IMR-90 (cell line): ENCODE measurements at regions not wholly inside any gene's neighbourhood (a gene's known extent, or its start where the extent isn't known, plus 50 kb on each side); places are given as distances from the start of the nearest gene placed in this dataset.

Experiments used
- ATAC-seq: fragments of 200-7000 bp; cut with Tn5 transposase; 2 replicates; pipeline ENCODE4 v1.9.1; 2020; ENCODE audit warnings: low read depth, mild to moderate bottlenecking, moderate library complexity
- BruUV-seq: library from RNA; stranded (reverse); fragments of 400-500 nt; replicated peaks from 2 replicates; lab custom pipeline; 2021; lab: Mats Ljungman, UMichigan
- CTCF ChIA-PET: fragments of 300-600 bp; formaldehyde crosslinking; extraction: SDS; loops from one replicate; lab custom pipeline; 2021; ENCODE audit warnings: antibody characterized with exemption; lab: Yijun Ruan, JAX
- POLR2A ChIA-PET: fragments of 300-600 bp; sonication (Branson Sonifier 250); formaldehyde crosslinking; loops from one replicate; lab custom pipeline; 2022; ENCODE audit warnings: antibody characterized with exemption; ENCODE audit not compliant: unreplicated experiment; lab: Charles Lee
- DNase-seq: peaks from one replicate; pipeline ENCODE4 v3.0.0; 2013
- H2AFZ ChIP-seq: replicated peaks from 2 replicates; pipeline ENCODE3; 2013; ENCODE audit warnings: low read length, mild to moderate bottlenecking; ENCODE audit not compliant: poor library complexity
- H2AK5ac ChIP-seq: 2 replicates; pipeline ENCODE4 v1.6.1; 2013; ENCODE audit warnings: low read depth, low read length, inconsistent platforms
- H2AK9ac ChIP-seq: replicated peaks from 2 replicates; pipeline ENCODE3; 2013; ENCODE audit warnings: mild to moderate bottlenecking, low read depth, low read length, moderate library complexity; ENCODE audit not compliant: poor library complexity
- H2BK120ac ChIP-seq: 2 replicates; pipeline ENCODE4 v1.6.1; 2013; ENCODE audit warnings: low read depth, low read length, inconsistent platforms
- H2BK15ac ChIP-seq: 3 replicates; pipeline ENCODE4 v1.6.1; 2013; ENCODE audit warnings: low read depth, low read length, inconsistent platforms
- H2BK20ac ChIP-seq: 2 replicates; pipeline ENCODE4 v1.6.1; 2013; ENCODE audit warnings: low read depth, mild to moderate bottlenecking, inconsistent platforms, low read length, moderate library complexity
- H2BK5ac ChIP-seq: 2 replicates; pipeline ENCODE4 v1.6.1; 2013; ENCODE audit warnings: mild to moderate bottlenecking, low read depth, low read length, inconsistent platforms; ENCODE audit not compliant: poor library complexity, severe bottlenecking
- H3K14ac ChIP-seq: replicated peaks from 2 replicates; pipeline ENCODE4 v1.6.1; 2013; ENCODE audit warnings: low read depth, low read length, inconsistent platforms
- H3K18ac ChIP-seq: 2 replicates; pipeline ENCODE4 v1.6.1; 2013; ENCODE audit warnings: low read depth, low read length, control low read depth
- H3K23ac ChIP-seq: 2 replicates; pipeline ENCODE4 v1.6.1; 2013; ENCODE audit warnings: low read depth, low read length, inconsistent platforms
- H3K27ac ChIP-seq: 2 replicates; pipeline ENCODE4 v1.5.1; 2013; ENCODE audit warnings: mild to moderate bottlenecking, control low read depth, low read length; ENCODE audit not compliant: insufficient read depth
- H3K27me3 ChIP-seq: 2 replicates; pipeline ENCODE4 v1.6.1; 2013; ENCODE audit warnings: low read length; ENCODE audit not compliant: control insufficient read depth, insufficient read depth
- H3K36me3 ChIP-seq: 2 replicates; pipeline ENCODE4 v1.6.1; 2013; ENCODE audit warnings: low read length, mixed read lengths; ENCODE audit not compliant: control insufficient read depth, insufficient read depth
- H3K4ac ChIP-seq: 2 replicates; pipeline ENCODE4 v1.6.1; 2013; ENCODE audit warnings: low read depth, low read length, inconsistent platforms
- H3K4me1 ChIP-seq: 2 replicates; pipeline ENCODE4 v1.6.1; 2013; ENCODE audit warnings: low read length, mixed read lengths; ENCODE audit not compliant: control insufficient read depth, insufficient read depth
- H3K4me2 ChIP-seq: 2 replicates; pipeline ENCODE4 v1.6.1; 2013; ENCODE audit warnings: low read depth, mild to moderate bottlenecking, control low read depth, low read length, moderate library complexity
- H3K4me3 ChIP-seq: 2 replicates; pipeline ENCODE4 v1.5.1; 2013; ENCODE audit warnings: low read depth, mild to moderate bottlenecking, control low read depth, low read length, moderate library complexity; ENCODE audit not compliant: insufficient read depth
- H3K56ac ChIP-seq: 2 replicates; pipeline ENCODE4 v1.6.1; 2013; ENCODE audit warnings: low read length, inconsistent platforms; ENCODE audit not compliant: insufficient read depth; ENCODE audit errors: extremely low read depth
- H3K79me1 ChIP-seq, 2 experiments: 2 replicates each; pipeline ENCODE4 v1.6.1; 2013; ENCODE audit warnings: low read length in 2 of 2, inconsistent platforms in 1 of 2, low read depth in 1 of 2
- H3K9ac ChIP-seq: 2 replicates; pipeline ENCODE4 v1.6.1; 2013; ENCODE audit warnings: low read depth, low read length, control low read depth
- H3K9me1 ChIP-seq: 2 replicates; pipeline ENCODE4 v1.6.1; 2013; ENCODE audit warnings: low read length, inconsistent platforms; ENCODE audit not compliant: insufficient read depth
- H3K9me3 ChIP-seq: 2 replicates; pipeline ENCODE4 v1.6.1; 2013; ENCODE audit warnings: low read length; ENCODE audit not compliant: control insufficient read depth, insufficient read depth
- H4K20me1 ChIP-seq: 2 replicates; pipeline ENCODE4 v1.6.1; 2013; ENCODE audit warnings: low read length, inconsistent platforms; ENCODE audit not compliant: insufficient read depth
- H4K5ac ChIP-seq: 2 replicates; pipeline ENCODE4 v1.6.1; 2013; ENCODE audit warnings: mild to moderate bottlenecking, low read depth, low read length, control low read depth
- H4K8ac ChIP-seq, 2 experiments: 2 replicates each; pipeline ENCODE4 v1.6.1; 2013; ENCODE audit warnings: low read depth in 2 of 2, low read length in 2 of 2, control low read depth in 1 of 2, inconsistent platforms in 1 of 2
- H4K91ac ChIP-seq: 2 replicates; pipeline ENCODE4 v1.6.1; 2013; ENCODE audit warnings: low read depth, low read length, inconsistent platforms; ENCODE audit not compliant: insufficient read depth
- BHLHE40 ChIP-seq: fragments of 150-350 bp; IDR thresholded peaks from 2 replicates; pipeline ENCODE4 v1.6.1; 2016; ENCODE audit warnings: mild to moderate bottlenecking, low read depth, low read length
- CEBPB ChIP-seq: IDR thresholded peaks from 2 replicates; pipeline ENCODE4 v1.6.1; 2012; ENCODE audit warnings: low read depth, low read length, improper control_type of control experiment
- CHD1 ChIP-seq: IDR thresholded peaks from 2 replicates; pipeline ENCODE4 v1.6.1; 2012; ENCODE audit warnings: low read depth, low read length, improper control_type of control experiment
- FOS ChIP-seq: fragments of 150-350 bp; IDR thresholded peaks from 2 replicates; pipeline ENCODE4 v1.6.1; 2016; ENCODE audit warnings: low read depth, low read length
- MAFK ChIP-seq: IDR thresholded peaks from 2 replicates; pipeline ENCODE4 v1.6.1; 2012; ENCODE audit warnings: low read depth, low read length, improper control_type of control experiment
- MAZ ChIP-seq: IDR thresholded peaks from 2 replicates; pipeline ENCODE4 v1.6.1; 2012; ENCODE audit warnings: low read depth, mild to moderate bottlenecking, low read length, improper control_type of control experiment, moderate library complexity, borderline replicate concordance
- MXI1 ChIP-seq: IDR thresholded peaks from 2 replicates; pipeline ENCODE4 v1.6.1; 2012; ENCODE audit warnings: low read depth, mild to moderate bottlenecking, low read length, moderate library complexity, borderline replicate concordance
- NFE2L2 ChIP-seq: fragments of 150-350 bp; IDR thresholded peaks from 2 replicates; pipeline ENCODE4 v1.6.1; 2016; ENCODE audit warnings: low read depth, mild to moderate bottlenecking, low read length
- POLR2A ChIP-seq: IDR thresholded peaks from 2 replicates; pipeline ENCODE4 v1.6.1; 2012; ENCODE audit warnings: mild to moderate bottlenecking, low read depth, low read length
- RAD21 ChIP-seq: IDR thresholded peaks from 2 replicates; pipeline ENCODE4 v1.6.1; 2012; ENCODE audit warnings: low read length, improper control_type of control experiment
- RCOR1 ChIP-seq: IDR thresholded peaks from 2 replicates; pipeline ENCODE4 v1.6.1; 2012; ENCODE audit warnings: mild to moderate bottlenecking, low read length, improper control_type of control experiment; ENCODE audit not compliant: insufficient replicate concordance
- RFX5 ChIP-seq: IDR thresholded peaks from 2 replicates; pipeline ENCODE4 v1.8.0; 2012; ENCODE audit warnings: low read depth, mild to moderate bottlenecking, low read length, moderate library complexity
- SMC3 ChIP-seq: fragments of 150-350 bp; IDR thresholded peaks from 2 replicates; pipeline ENCODE4 v1.6.1; 2016; ENCODE audit warnings: low read depth, mild to moderate bottlenecking, antibody characterized with exemption, low read length, moderate library complexity
- dilution Hi-C: fragments of 300-500 bp; cut with HindIII; formaldehyde crosslinking; loops from one replicate; pipeline ENCODE4 v1.14.3; 2018; ENCODE audit warnings: low sequenced_read_pairs; ENCODE audit not compliant: unreplicated experiment
- in situ Hi-C: fragments of 300-500 bp; cut with MboI; formaldehyde crosslinking; loops from 3 replicates; pipeline ENCODE4 v1.14.3; 2019; ENCODE audit warnings: low sequenced_read_pairs, inconsistent platforms, mixed read lengths
- intact Hi-C: fragments of 100-400 bp; cut with micrococcal nuclease; formaldehyde crosslinking; loops from 2 replicates; pipeline ENCODE4 v1.10.0; 2022
- TF ChIP-seq, protein P1 (sequence below): fragments of 150-350 bp; IDR thresholded peaks from 2 replicates; pipeline ENCODE4 v1.6.1; 2016; ENCODE audit warnings: low read depth, mild to moderate bottlenecking, low read length, moderate library complexity, borderline replicate concordance
- TF ChIP-seq, protein P2 (sequence below): fragments of 150-350 bp; IDR thresholded peaks from 2 replicates; pipeline ENCODE4 v1.6.1; 2017; ENCODE audit warnings: mild to moderate bottlenecking, antibody characterized with exemption, low read length, low read depth
- TF ChIP-seq, protein P3 (sequence below): conservative IDR thresholded peaks from 2 replicates; pipeline ENCODE4 v1.5.1; 2012; ENCODE audit warnings: mild to moderate bottlenecking, low read depth, low read length, improper control_type of control experiment

DNA sequence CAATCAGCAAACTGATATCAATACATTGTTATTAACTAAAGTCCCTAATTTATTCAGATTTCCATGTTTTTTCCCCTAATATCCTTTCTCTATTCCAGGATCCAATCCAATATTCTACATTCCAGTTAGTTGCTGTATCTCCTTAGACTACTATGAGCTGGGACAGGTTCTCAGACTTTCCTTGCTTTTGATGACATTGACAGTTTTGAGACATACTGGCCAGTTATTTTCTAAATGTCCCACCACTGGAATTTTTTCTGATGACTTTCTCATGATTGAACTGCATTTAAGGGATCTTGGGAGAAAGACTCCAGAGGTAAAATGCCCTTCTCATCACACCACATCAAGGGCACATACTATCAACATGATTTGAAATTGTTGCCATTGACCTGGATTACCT, 177.1 kb upstream of the MAF start:
- no peak for ATAC-seq
- H3K4me1 ChIP-seq, result no peaks in the 10 kb centered on the region
- CTCF ChIA-PET, result no interaction called here

More for the DNA sequence above, 177.1 kb upstream of the MAF start:
- Histone ChIP-seq H3K4me2 (no peak overlapping the region), H3K4me3 (no peak overlapping the region), H3K27ac (no peak overlapping the region), H3K9me1 (no peaks in the 10 kb centered on the region), H3K18ac (no peak overlapping the region), H2BK20ac (no peak overlapping the region), H3K4ac (no peak overlapping the region), H2AFZ (no peak overlapping the region), H2AK9ac (no peak overlapping the region), H2BK15ac (no peak overlapping the region), H3K56ac (no peak overlapping the region), H4K91ac (no peak overlapping the region), H2BK5ac (no peak overlapping the region), H3K23ac (no peak overlapping the region), H3K27me3 (no peaks in the 10 kb centered on the region), H3K9ac (no peak overlapping the region), H3K14ac (no peak overlapping the region), H3K9me3 (peaks cover 3% of the 10 kb centered on the region; the same call in 1 of the 2 replicates), H4K8ac (no peak overlapping the region), H3K36me3 (no peaks in the 10 kb centered on the region), H2BK120ac (no peak overlapping the region), H4K5ac (no peak overlapping the region), H3K79me1 (no peaks in the 10 kb centered on the region), H4K20me1 (no peaks in the 10 kb centered on the region), H2AK5ac (no peak overlapping the region)
- no TSS peak for BruUV-seq
- POLR2A ChIA-PET, result no interaction called here
- no peak for DNase-seq
- intact Hi-C loops, result no loop called here
- dilution Hi-C loops, result no loop called here
- TF ChIP-seq NFE2L2, result no peak
- TF ChIP-seq POLR2A, result no peak
- TF ChIP-seq RCOR1, result no peak
- TF ChIP-seq MAZ, result no peak
- no peak for TF ChIP-seq FOS
- TF ChIP-seq MXI1, result no peak
- TF ChIP-seq CEBPB, result no peak
- no peak for TF ChIP-seq RFX5
- TF ChIP-seq BHLHE40, result no peak
- TF ChIP-seq SMC3, result no peak
- no peak for TF ChIP-seq CHD1
- TF ChIP-seq RAD21, result no peak
- TF ChIP-seq, protein P1, sequence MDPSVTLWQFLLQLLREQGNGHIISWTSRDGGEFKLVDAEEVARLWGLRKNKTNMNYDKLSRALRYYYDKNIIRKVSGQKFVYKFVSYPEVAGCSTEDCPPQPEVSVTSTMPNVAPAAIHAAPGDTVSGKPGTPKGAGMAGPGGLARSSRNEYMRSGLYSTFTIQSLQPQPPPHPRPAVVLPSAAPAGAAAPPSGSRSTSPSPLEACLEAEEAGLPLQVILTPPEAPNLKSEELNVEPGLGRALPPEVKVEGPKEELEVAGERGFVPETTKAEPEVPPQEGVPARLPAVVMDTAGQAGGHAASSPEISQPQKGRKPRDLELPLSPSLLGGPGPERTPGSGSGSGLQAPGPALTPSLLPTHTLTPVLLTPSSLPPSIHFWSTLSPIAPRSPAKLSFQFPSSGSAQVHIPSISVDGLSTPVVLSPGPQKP, result no peak
- TF ChIP-seq MAFK, result no peak
- TF ChIP-seq, protein P2, sequence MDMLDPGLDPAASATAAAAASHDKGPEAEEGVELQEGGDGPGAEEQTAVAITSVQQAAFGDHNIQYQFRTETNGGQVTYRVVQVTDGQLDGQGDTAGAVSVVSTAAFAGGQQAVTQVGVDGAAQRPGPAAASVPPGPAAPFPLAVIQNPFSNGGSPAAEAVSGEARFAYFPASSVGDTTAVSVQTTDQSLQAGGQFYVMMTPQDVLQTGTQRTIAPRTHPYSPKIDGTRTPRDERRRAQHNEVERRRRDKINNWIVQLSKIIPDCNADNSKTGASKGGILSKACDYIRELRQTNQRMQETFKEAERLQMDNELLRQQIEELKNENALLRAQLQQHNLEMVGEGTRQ, result no peak
- TF ChIP-seq, protein P3, sequence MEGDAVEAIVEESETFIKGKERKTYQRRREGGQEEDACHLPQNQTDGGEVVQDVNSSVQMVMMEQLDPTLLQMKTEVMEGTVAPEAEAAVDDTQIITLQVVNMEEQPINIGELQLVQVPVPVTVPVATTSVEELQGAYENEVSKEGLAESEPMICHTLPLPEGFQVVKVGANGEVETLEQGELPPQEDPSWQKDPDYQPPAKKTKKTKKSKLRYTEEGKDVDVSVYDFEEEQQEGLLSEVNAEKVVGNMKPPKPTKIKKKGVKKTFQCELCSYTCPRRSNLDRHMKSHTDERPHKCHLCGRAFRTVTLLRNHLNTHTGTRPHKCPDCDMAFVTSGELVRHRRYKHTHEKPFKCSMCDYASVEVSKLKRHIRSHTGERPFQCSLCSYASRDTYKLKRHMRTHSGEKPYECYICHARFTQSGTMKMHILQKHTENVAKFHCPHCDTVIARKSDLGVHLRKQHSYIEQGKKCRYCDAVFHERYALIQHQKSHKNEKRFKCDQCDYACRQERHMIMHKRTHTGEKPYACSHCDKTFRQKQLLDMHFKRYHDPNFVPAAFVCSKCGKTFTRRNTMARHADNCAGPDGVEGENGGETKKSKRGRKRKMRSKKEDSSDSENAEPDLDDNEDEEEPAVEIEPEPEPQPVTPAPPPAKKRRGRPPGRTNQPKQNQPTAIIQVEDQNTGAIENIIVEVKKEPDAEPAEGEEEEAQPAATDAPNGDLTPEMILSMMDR, result no peak
- in situ Hi-C loops, result no loop called here
